DND-41 (cell line): ENCODE measurements at regions not wholly inside any gene's neighbourhood (a gene's known extent, or its start where the extent isn't known, plus 50 kb on each side); places are given as distances from the start of the nearest gene placed in this dataset.
"Not testable (repeated sequence)": the region's sequence is repeated elsewhere in the genome, so short reads cannot be mapped to it uniquely, and the experiment has no call there.

Experiments
- ATAC-seq: fragments of 200-7000 bp; cut with Tn5 transposase; 3 replicates; pipeline ENCODE4 v1.9.1; 2021; ENCODE audit warnings: low read depth; ENCODE audit not compliant: insufficient read depth
- DNase-seq: peaks from one replicate; pipeline ENCODE4 v3.0.0-alpha.2; 2020
- H2AFZ ChIP-seq: 2 replicates; pipeline ENCODE4 v1.6.0; 2012; ENCODE audit warnings: low read depth, low read length
- H3K27ac ChIP-seq: 2 replicates; pipeline ENCODE4 v1.5.1; 2012; ENCODE audit warnings: low read length, inconsistent platforms
- H3K27me3 ChIP-seq: fragments of 200-600 bp; sonication (generic); 2 replicates; pipeline ENCODE4 v1.6.0; 2012; ENCODE audit warnings: low read length, mild to moderate bottlenecking, inconsistent platforms; ENCODE audit not compliant: insufficient read depth, poor library complexity
- H3K36me3 ChIP-seq: 2 replicates; pipeline ENCODE4 v1.5.1; 2012; ENCODE audit warnings: low read length, inconsistent platforms; ENCODE audit not compliant: insufficient read depth
- H3K4me1 ChIP-seq: 2 replicates; pipeline ENCODE4 v1.5.1; 2012; ENCODE audit warnings: mild to moderate bottlenecking, low read length; ENCODE audit not compliant: insufficient read depth
- H3K4me2 ChIP-seq: 2 replicates; pipeline ENCODE4 v1.6.0; 2012; ENCODE audit warnings: mild to moderate bottlenecking, moderate library complexity, low read length, inconsistent platforms; ENCODE audit not compliant: insufficient read depth
- H3K4me3 ChIP-seq, 2 experiments: fragments of 200-600 bp in 1 of 2; shearing (Covaris generic) in 1 of 2; 2 replicates each; pipeline ENCODE4 v1.5.1; 2012 to 2016; ENCODE audit warnings: inconsistent platforms in 2 of 2, low read length in 2 of 2, mild to moderate bottlenecking in 2 of 2, low read depth in 1 of 2, moderate library complexity in 1 of 2
- H3K79me2 ChIP-seq: 2 replicates; pipeline ENCODE4 v1.6.0; 2012; ENCODE audit warnings: low read length, inconsistent platforms; ENCODE audit not compliant: insufficient read depth
- H3K9ac ChIP-seq: 2 replicates; pipeline ENCODE4 v1.6.0; 2012; ENCODE audit warnings: low read depth, mild to moderate bottlenecking, inconsistent platforms, low read length, moderate library complexity
- H3K9me3 ChIP-seq: 2 replicates; pipeline ENCODE4 v1.5.1; 2012; ENCODE audit warnings: low read length, moderate library complexity, mild to moderate bottlenecking, inconsistent platforms; ENCODE audit not compliant: insufficient read depth, severe bottlenecking
- H4K20me1 ChIP-seq: 2 replicates; pipeline ENCODE4 v1.6.0; 2012; ENCODE audit warnings: low read length; ENCODE audit not compliant: insufficient read depth
- CTCF ChIP-seq: IDR thresholded peaks from 2 replicates; pipeline ENCODE4 v1.5.1; 2012; ENCODE audit warnings: borderline replicate concordance, low read length, moderate library complexity, mild to moderate bottlenecking; ENCODE audit not compliant: poor library complexity, severe bottlenecking; ENCODE audit errors: extremely low read depth
- EZH2 ChIP-seq: IDR thresholded peaks from 3 replicates; pipeline ENCODE4 v1.6.1; 2012; ENCODE audit warnings: borderline replicate concordance, low read depth, mild to moderate bottlenecking, moderate library complexity, low read length, inconsistent platforms; ENCODE audit not compliant: severe bottlenecking

- Histone ChIP-seq H3K9me3 (peaks cover 3% of the 10 kb centered on the region), H3K4me3 (no peak overlapping the region), H3K9ac (peak overlapping the region; percentile 20; the same call in 1 of the 2 replicates), H3K27ac (peak overlapping the region; percentile 61), H4K20me1 (no peaks in the 10 kb centered on the region), H3K36me3 (no peaks in the 10 kb centered on the region), H3K4me2 (no peak overlapping the region), H3K4me1 (peaks cover 20% of the 10 kb centered on the region), H3K27me3 (no peaks in the 10 kb centered on the region), H3K79me2 (no peaks in the 10 kb centered on the region), H2AFZ (peak overlapping the region; percentile 53)
- peak; percentile 86 for DNase-seq
- peak; percentile 97 for ATAC-seq
- TF ChIP-seq CTCF (no peak), EZH2 (no peak)
These were observed 213.5 kb upstream of the SLC38A2 start for GRCh38 chr12:46585854-46586621.

- not testable (repeated sequence) for ATAC-seq, H3K9ac ChIP-seq, H3K4me2 ChIP-seq, H3K9me3 ChIP-seq, H3K36me3 ChIP-seq, H3K27ac ChIP-seq, H4K20me1 ChIP-seq, H3K27me3 ChIP-seq, H2AFZ ChIP-seq, H3K4me3 ChIP-seq, H3K79me2 ChIP-seq, DNase-seq
- H3K4me1 ChIP-seq, result peaks cover 20% of the 10 kb centered on the region
These were observed 211.5 kb upstream of the SLC38A2 start for GRCh38 chr12:46584098-46584497.

GRCh38 chr12:46581990-46582389 lies 209.4 kb upstream of the SLC38A2 start:
- not testable (repeated sequence) for H3K4me2 ChIP-seq, H3K9ac ChIP-seq, H3K27ac ChIP-seq, DNase-seq, H3K4me3 ChIP-seq, H3K79me2 ChIP-seq, H3K27me3 ChIP-seq, ATAC-seq, H3K9me3 ChIP-seq, H2AFZ ChIP-seq, H3K36me3 ChIP-seq, H4K20me1 ChIP-seq
- H3K4me1 ChIP-seq, result peaks cover 20% of the 10 kb centered on the region

- H3K9ac ChIP-seq, result no peak overlapping the region
- H3K27ac ChIP-seq, result no peak overlapping the region
- no peaks in the 10 kb centered on the region for H3K36me3 ChIP-seq
- no peak overlapping the region for H2AFZ ChIP-seq
- H3K79me2 ChIP-seq, result no peaks in the 10 kb centered on the region
- ATAC-seq (no peak), DNase-seq (no peak)
- no peak overlapping the region for H3K4me2 ChIP-seq
- TF ChIP-seq EZH2 (no peak), CTCF (no peak)
- peaks cover 3% of the 10 kb centered on the region for H3K9me3 ChIP-seq
- no peaks in the 10 kb centered on the region for H3K27me3 ChIP-seq
- no peaks in the 10 kb centered on the region for H4K20me1 ChIP-seq
- peaks cover 12% of the 10 kb centered on the region for H3K4me1 ChIP-seq
- no peak overlapping the region for H3K4me3 ChIP-seq
These were observed 207.9 kb upstream of the SLC38A2 start for GRCh38 chr12:46580445-46580844.
